IMR-90 (cell line): ENCODE measurements at regions not wholly inside any gene's neighbourhood (a gene's known extent, or its start where the extent isn't known, plus 50 kb on each side); places are given as distances from the start of the nearest gene placed in this dataset.

Source experiments
- ATAC-seq: fragments of 200-7000 bp; cut with Tn5 transposase; 2 replicates; pipeline ENCODE4 v1.9.1; 2020; ENCODE audit warnings: low read depth, mild to moderate bottlenecking, moderate library complexity
- BruUV-seq: library from RNA; stranded (reverse); fragments of 400-500 nt; replicated peaks from 2 replicates; lab custom pipeline; 2021; lab: Mats Ljungman, UMichigan
- CTCF ChIA-PET: fragments of 300-600 bp; formaldehyde crosslinking; extraction: SDS; loops from one replicate; lab custom pipeline; 2021; ENCODE audit warnings: antibody characterized with exemption; lab: Yijun Ruan, JAX
- POLR2A ChIA-PET: fragments of 300-600 bp; sonication (Branson Sonifier 250); formaldehyde crosslinking; loops from one replicate; lab custom pipeline; 2022; ENCODE audit warnings: antibody characterized with exemption; ENCODE audit not compliant: unreplicated experiment; lab: Charles Lee
- DNase-seq: peaks from one replicate; pipeline ENCODE4 v3.0.0; 2013
- H2AFZ ChIP-seq: replicated peaks from 2 replicates; pipeline ENCODE3; 2013; ENCODE audit warnings: low read length, mild to moderate bottlenecking; ENCODE audit not compliant: poor library complexity
- H2AK5ac ChIP-seq: 2 replicates; pipeline ENCODE4 v1.6.1; 2013; ENCODE audit warnings: low read depth, low read length, inconsistent platforms
- H2AK9ac ChIP-seq: replicated peaks from 2 replicates; pipeline ENCODE3; 2013; ENCODE audit warnings: mild to moderate bottlenecking, low read depth, low read length, moderate library complexity; ENCODE audit not compliant: poor library complexity
- H2BK120ac ChIP-seq: 2 replicates; pipeline ENCODE4 v1.6.1; 2013; ENCODE audit warnings: low read depth, low read length, inconsistent platforms
- H2BK15ac ChIP-seq: 3 replicates; pipeline ENCODE4 v1.6.1; 2013; ENCODE audit warnings: low read depth, low read length, inconsistent platforms
- H2BK20ac ChIP-seq: 2 replicates; pipeline ENCODE4 v1.6.1; 2013; ENCODE audit warnings: low read depth, mild to moderate bottlenecking, inconsistent platforms, low read length, moderate library complexity
- H2BK5ac ChIP-seq: 2 replicates; pipeline ENCODE4 v1.6.1; 2013; ENCODE audit warnings: mild to moderate bottlenecking, low read depth, low read length, inconsistent platforms; ENCODE audit not compliant: poor library complexity, severe bottlenecking
- H3K14ac ChIP-seq: replicated peaks from 2 replicates; pipeline ENCODE4 v1.6.1; 2013; ENCODE audit warnings: low read depth, low read length, inconsistent platforms
- H3K18ac ChIP-seq: 2 replicates; pipeline ENCODE4 v1.6.1; 2013; ENCODE audit warnings: low read depth, low read length, control low read depth
- H3K23ac ChIP-seq: 2 replicates; pipeline ENCODE4 v1.6.1; 2013; ENCODE audit warnings: low read depth, low read length, inconsistent platforms
- H3K27ac ChIP-seq: 2 replicates; pipeline ENCODE4 v1.5.1; 2013; ENCODE audit warnings: mild to moderate bottlenecking, control low read depth, low read length; ENCODE audit not compliant: insufficient read depth
- H3K27me3 ChIP-seq: 2 replicates; pipeline ENCODE4 v1.6.1; 2013; ENCODE audit warnings: low read length; ENCODE audit not compliant: control insufficient read depth, insufficient read depth
- H3K36me3 ChIP-seq: 2 replicates; pipeline ENCODE4 v1.6.1; 2013; ENCODE audit warnings: low read length, mixed read lengths; ENCODE audit not compliant: control insufficient read depth, insufficient read depth
- H3K4ac ChIP-seq: 2 replicates; pipeline ENCODE4 v1.6.1; 2013; ENCODE audit warnings: low read depth, low read length, inconsistent platforms
- H3K4me1 ChIP-seq: 2 replicates; pipeline ENCODE4 v1.6.1; 2013; ENCODE audit warnings: low read length, mixed read lengths; ENCODE audit not compliant: control insufficient read depth, insufficient read depth
- H3K4me2 ChIP-seq: 2 replicates; pipeline ENCODE4 v1.6.1; 2013; ENCODE audit warnings: low read depth, mild to moderate bottlenecking, control low read depth, low read length, moderate library complexity
- H3K4me3 ChIP-seq: 2 replicates; pipeline ENCODE4 v1.5.1; 2013; ENCODE audit warnings: low read depth, mild to moderate bottlenecking, control low read depth, low read length, moderate library complexity; ENCODE audit not compliant: insufficient read depth
- H3K56ac ChIP-seq: 2 replicates; pipeline ENCODE4 v1.6.1; 2013; ENCODE audit warnings: low read length, inconsistent platforms; ENCODE audit not compliant: insufficient read depth; ENCODE audit errors: extremely low read depth
- H3K79me1 ChIP-seq, 2 experiments: 2 replicates each; pipeline ENCODE4 v1.6.1; 2013; ENCODE audit warnings: low read length in 2 of 2, inconsistent platforms in 1 of 2, low read depth in 1 of 2
- H3K9ac ChIP-seq: 2 replicates; pipeline ENCODE4 v1.6.1; 2013; ENCODE audit warnings: low read depth, low read length, control low read depth
- H3K9me1 ChIP-seq: 2 replicates; pipeline ENCODE4 v1.6.1; 2013; ENCODE audit warnings: low read length, inconsistent platforms; ENCODE audit not compliant: insufficient read depth
- H3K9me3 ChIP-seq: 2 replicates; pipeline ENCODE4 v1.6.1; 2013; ENCODE audit warnings: low read length; ENCODE audit not compliant: control insufficient read depth, insufficient read depth
- H4K20me1 ChIP-seq: 2 replicates; pipeline ENCODE4 v1.6.1; 2013; ENCODE audit warnings: low read length, inconsistent platforms; ENCODE audit not compliant: insufficient read depth
- H4K5ac ChIP-seq: 2 replicates; pipeline ENCODE4 v1.6.1; 2013; ENCODE audit warnings: mild to moderate bottlenecking, low read depth, low read length, control low read depth
- H4K8ac ChIP-seq, 2 experiments: 2 replicates each; pipeline ENCODE4 v1.6.1; 2013; ENCODE audit warnings: low read depth in 2 of 2, low read length in 2 of 2, control low read depth in 1 of 2, inconsistent platforms in 1 of 2
- H4K91ac ChIP-seq: 2 replicates; pipeline ENCODE4 v1.6.1; 2013; ENCODE audit warnings: low read depth, low read length, inconsistent platforms; ENCODE audit not compliant: insufficient read depth
- BHLHE40 ChIP-seq: fragments of 150-350 bp; IDR thresholded peaks from 2 replicates; pipeline ENCODE4 v1.6.1; 2016; ENCODE audit warnings: mild to moderate bottlenecking, low read depth, low read length
- CEBPB ChIP-seq: IDR thresholded peaks from 2 replicates; pipeline ENCODE4 v1.6.1; 2012; ENCODE audit warnings: low read depth, low read length, improper control_type of control experiment
- CHD1 ChIP-seq: IDR thresholded peaks from 2 replicates; pipeline ENCODE4 v1.6.1; 2012; ENCODE audit warnings: low read depth, low read length, improper control_type of control experiment
- FOS ChIP-seq: fragments of 150-350 bp; IDR thresholded peaks from 2 replicates; pipeline ENCODE4 v1.6.1; 2016; ENCODE audit warnings: low read depth, low read length
- MAFK ChIP-seq: IDR thresholded peaks from 2 replicates; pipeline ENCODE4 v1.6.1; 2012; ENCODE audit warnings: low read depth, low read length, improper control_type of control experiment
- MAZ ChIP-seq: IDR thresholded peaks from 2 replicates; pipeline ENCODE4 v1.6.1; 2012; ENCODE audit warnings: low read depth, mild to moderate bottlenecking, low read length, improper control_type of control experiment, moderate library complexity, borderline replicate concordance
- MXI1 ChIP-seq: IDR thresholded peaks from 2 replicates; pipeline ENCODE4 v1.6.1; 2012; ENCODE audit warnings: low read depth, mild to moderate bottlenecking, low read length, moderate library complexity, borderline replicate concordance
- NFE2L2 ChIP-seq: fragments of 150-350 bp; IDR thresholded peaks from 2 replicates; pipeline ENCODE4 v1.6.1; 2016; ENCODE audit warnings: low read depth, mild to moderate bottlenecking, low read length
- POLR2A ChIP-seq: IDR thresholded peaks from 2 replicates; pipeline ENCODE4 v1.6.1; 2012; ENCODE audit warnings: mild to moderate bottlenecking, low read depth, low read length
- RAD21 ChIP-seq: IDR thresholded peaks from 2 replicates; pipeline ENCODE4 v1.6.1; 2012; ENCODE audit warnings: low read length, improper control_type of control experiment
- RCOR1 ChIP-seq: IDR thresholded peaks from 2 replicates; pipeline ENCODE4 v1.6.1; 2012; ENCODE audit warnings: mild to moderate bottlenecking, low read length, improper control_type of control experiment; ENCODE audit not compliant: insufficient replicate concordance
- RFX5 ChIP-seq: IDR thresholded peaks from 2 replicates; pipeline ENCODE4 v1.8.0; 2012; ENCODE audit warnings: low read depth, mild to moderate bottlenecking, low read length, moderate library complexity
- SMC3 ChIP-seq: fragments of 150-350 bp; IDR thresholded peaks from 2 replicates; pipeline ENCODE4 v1.6.1; 2016; ENCODE audit warnings: low read depth, mild to moderate bottlenecking, antibody characterized with exemption, low read length, moderate library complexity
- dilution Hi-C: fragments of 300-500 bp; cut with HindIII; formaldehyde crosslinking; loops from one replicate; pipeline ENCODE4 v1.14.3; 2018; ENCODE audit warnings: low sequenced_read_pairs; ENCODE audit not compliant: unreplicated experiment
- in situ Hi-C: fragments of 300-500 bp; cut with MboI; formaldehyde crosslinking; loops from 3 replicates; pipeline ENCODE4 v1.14.3; 2019; ENCODE audit warnings: low sequenced_read_pairs, inconsistent platforms, mixed read lengths
- intact Hi-C: fragments of 100-400 bp; cut with micrococcal nuclease; formaldehyde crosslinking; loops from 2 replicates; pipeline ENCODE4 v1.10.0; 2022
- TF ChIP-seq, protein P1 (sequence below): fragments of 150-350 bp; IDR thresholded peaks from 2 replicates; pipeline ENCODE4 v1.6.1; 2017; ENCODE audit warnings: mild to moderate bottlenecking, antibody characterized with exemption, low read length, low read depth
- TF ChIP-seq, protein P2 (sequence below): fragments of 150-350 bp; IDR thresholded peaks from 2 replicates; pipeline ENCODE4 v1.6.1; 2016; ENCODE audit warnings: low read depth, mild to moderate bottlenecking, low read length, moderate library complexity, borderline replicate concordance
- TF ChIP-seq, protein P3 (sequence below): conservative IDR thresholded peaks from 2 replicates; pipeline ENCODE4 v1.5.1; 2012; ENCODE audit warnings: mild to moderate bottlenecking, low read depth, low read length, improper control_type of control experiment

DNA sequence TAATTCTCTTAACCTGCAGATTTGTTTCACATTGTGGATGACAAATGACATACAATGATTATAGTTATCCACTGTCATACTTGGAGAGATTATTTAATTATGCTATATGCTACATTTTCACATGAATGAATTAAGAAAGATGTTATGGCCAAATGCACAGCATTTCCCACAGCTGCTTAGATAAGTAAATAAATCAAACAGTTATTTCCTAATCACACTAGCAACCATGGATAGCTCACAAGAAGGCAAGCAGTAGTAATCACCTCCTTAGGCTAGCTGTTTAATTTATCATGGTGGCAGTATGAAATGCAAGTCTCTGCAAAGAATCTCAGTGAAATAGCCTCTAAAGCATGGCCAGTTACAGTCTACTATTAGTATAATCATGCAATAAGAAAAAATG, 1581.5 kb downstream of the NCAM2 start:
- no TSS peak for BruUV-seq
- intact Hi-C loops (no loop called here), dilution Hi-C loops (no loop called here), in situ Hi-C loops (no loop called here)
- Histone ChIP-seq H2BK5ac (no peak overlapping the region), H3K4me1 (no peaks in the 10 kb centered on the region), H3K56ac (no peak overlapping the region), H2AFZ (no peak overlapping the region), H3K9me3 (peaks cover 9% of the 10 kb centered on the region; the same call in 1 of the 2 replicates), H3K79me1 (no peaks in the 10 kb centered on the region), H3K18ac (no peak overlapping the region), H3K9me1 (no peaks in the 10 kb centered on the region), H2BK20ac (no peak overlapping the region), H3K14ac (no peak overlapping the region), H3K4me2 (no peak overlapping the region), H2BK120ac (no peak overlapping the region), H3K4me3 (no peak overlapping the region), H3K36me3 (no peaks in the 10 kb centered on the region), H3K4ac (no peak overlapping the region), H4K91ac (no peak overlapping the region), H3K9ac (no peak overlapping the region), H3K23ac (no peak overlapping the region), H2AK5ac (no peak overlapping the region), H4K5ac (no peak overlapping the region), H3K27ac (no peak overlapping the region), H4K8ac (no peak overlapping the region), H4K20me1 (no peaks in the 10 kb centered on the region), H2BK15ac (no peak overlapping the region), H3K27me3 (no peaks in the 10 kb centered on the region), H2AK9ac (no peak overlapping the region)
- DNase-seq (no peak), ATAC-seq (no peak)
- ChIA-PET CTCF (no interaction called here), POLR2A (no interaction called here)
- TF ChIP-seq CHD1: no peak
- TF ChIP-seq RCOR1: no peak
- no peak for TF ChIP-seq CEBPB
- TF ChIP-seq, protein P1, sequence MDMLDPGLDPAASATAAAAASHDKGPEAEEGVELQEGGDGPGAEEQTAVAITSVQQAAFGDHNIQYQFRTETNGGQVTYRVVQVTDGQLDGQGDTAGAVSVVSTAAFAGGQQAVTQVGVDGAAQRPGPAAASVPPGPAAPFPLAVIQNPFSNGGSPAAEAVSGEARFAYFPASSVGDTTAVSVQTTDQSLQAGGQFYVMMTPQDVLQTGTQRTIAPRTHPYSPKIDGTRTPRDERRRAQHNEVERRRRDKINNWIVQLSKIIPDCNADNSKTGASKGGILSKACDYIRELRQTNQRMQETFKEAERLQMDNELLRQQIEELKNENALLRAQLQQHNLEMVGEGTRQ: no peak
- TF ChIP-seq NFE2L2: no peak
- no peak for TF ChIP-seq MAFK
- TF ChIP-seq, protein P2, sequence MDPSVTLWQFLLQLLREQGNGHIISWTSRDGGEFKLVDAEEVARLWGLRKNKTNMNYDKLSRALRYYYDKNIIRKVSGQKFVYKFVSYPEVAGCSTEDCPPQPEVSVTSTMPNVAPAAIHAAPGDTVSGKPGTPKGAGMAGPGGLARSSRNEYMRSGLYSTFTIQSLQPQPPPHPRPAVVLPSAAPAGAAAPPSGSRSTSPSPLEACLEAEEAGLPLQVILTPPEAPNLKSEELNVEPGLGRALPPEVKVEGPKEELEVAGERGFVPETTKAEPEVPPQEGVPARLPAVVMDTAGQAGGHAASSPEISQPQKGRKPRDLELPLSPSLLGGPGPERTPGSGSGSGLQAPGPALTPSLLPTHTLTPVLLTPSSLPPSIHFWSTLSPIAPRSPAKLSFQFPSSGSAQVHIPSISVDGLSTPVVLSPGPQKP: no peak
- TF ChIP-seq POLR2A: no peak
- TF ChIP-seq MAZ: no peak
- TF ChIP-seq SMC3: no peak
- TF ChIP-seq RFX5: no peak
- no peak for TF ChIP-seq MXI1
- TF ChIP-seq RAD21: no peak
- TF ChIP-seq FOS: no peak
- TF ChIP-seq, protein P3, sequence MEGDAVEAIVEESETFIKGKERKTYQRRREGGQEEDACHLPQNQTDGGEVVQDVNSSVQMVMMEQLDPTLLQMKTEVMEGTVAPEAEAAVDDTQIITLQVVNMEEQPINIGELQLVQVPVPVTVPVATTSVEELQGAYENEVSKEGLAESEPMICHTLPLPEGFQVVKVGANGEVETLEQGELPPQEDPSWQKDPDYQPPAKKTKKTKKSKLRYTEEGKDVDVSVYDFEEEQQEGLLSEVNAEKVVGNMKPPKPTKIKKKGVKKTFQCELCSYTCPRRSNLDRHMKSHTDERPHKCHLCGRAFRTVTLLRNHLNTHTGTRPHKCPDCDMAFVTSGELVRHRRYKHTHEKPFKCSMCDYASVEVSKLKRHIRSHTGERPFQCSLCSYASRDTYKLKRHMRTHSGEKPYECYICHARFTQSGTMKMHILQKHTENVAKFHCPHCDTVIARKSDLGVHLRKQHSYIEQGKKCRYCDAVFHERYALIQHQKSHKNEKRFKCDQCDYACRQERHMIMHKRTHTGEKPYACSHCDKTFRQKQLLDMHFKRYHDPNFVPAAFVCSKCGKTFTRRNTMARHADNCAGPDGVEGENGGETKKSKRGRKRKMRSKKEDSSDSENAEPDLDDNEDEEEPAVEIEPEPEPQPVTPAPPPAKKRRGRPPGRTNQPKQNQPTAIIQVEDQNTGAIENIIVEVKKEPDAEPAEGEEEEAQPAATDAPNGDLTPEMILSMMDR: no peak
- no peak for TF ChIP-seq BHLHE40
